Suppressor macrophage (primary cell): ENCODE measurements at regions not wholly inside any gene's neighbourhood (a gene's known extent, or its start where the extent isn't known, plus 50 kb on each side); places are given as distances from the start of the nearest gene placed in this dataset.
"Not testable (repeated sequence)": the region's sequence is repeated elsewhere in the genome, so short reads cannot be mapped to it uniquely, and the experiment has no call there.

Source experiments
- DNase-seq, 4 experiments: peaks; one replicate each; pipeline ENCODE4 v3.0.0-alpha.2; 2020 to 2022

- DNase-seq, result no peak
These were observed 456.5 kb upstream of the ZNF804A start for GRCh38 chr2:184141866-184142265.

GRCh38 chr2:184154438-184154837, 443.9 kb upstream of the ZNF804A start:
- no peak for DNase-seq

- no peak for DNase-seq
These were observed 442.5 kb upstream of the ZNF804A start for GRCh38 chr2:184155791-184156190.

- DNase-seq, result no peak
These were observed 441.2 kb upstream of the ZNF804A start for GRCh38 chr2:184157141-184157540.

GRCh38 chr2:184162426-184162825, 435.9 kb upstream of the ZNF804A start:
- no peak for DNase-seq

- DNase-seq, result not testable (repeated sequence)
These were observed 429.5 kb upstream of the ZNF804A start for GRCh38 chr2:184168823-184169222.

- DNase-seq, result no peak
These were observed 429.0 kb upstream of the ZNF804A start for GRCh38 chr2:184169366-184169765.

- DNase-seq, result no peak
These were observed 423.7 kb upstream of the ZNF804A start for GRCh38 chr2:184174493-184175104.

GRCh38 chr2:184178229-184178628, 420.1 kb upstream of the ZNF804A start:
- no peak for DNase-seq

- no peak for DNase-seq
These were observed 411.9 kb upstream of the ZNF804A start for GRCh38 chr2:184186436-184186835.

GRCh38 chr2:184187421-184187971, 410.8 kb upstream of the ZNF804A start:
- no peak for DNase-seq

- DNase-seq, result no peak
These were observed 407.6 kb upstream of the ZNF804A start for GRCh38 chr2:184190725-184191124.

- DNase-seq, result no peak
These were observed 405.7 kb upstream of the ZNF804A start for GRCh38 chr2:184192649-184193048.

GRCh38 chr2:184197413-184197812, 400.9 kb upstream of the ZNF804A start:
- no peak for DNase-seq

GRCh38 chr2:184198791-184199190, 399.5 kb upstream of the ZNF804A start:
- DNase-seq, result not testable (repeated sequence)

- no peak for DNase-seq
These were observed 399.1 kb upstream of the ZNF804A start for GRCh38 chr2:184199274-184199673.

GRCh38 chr2:184201246-184201645, 397.1 kb upstream of the ZNF804A start:
- DNase-seq, result no peak

- no peak for DNase-seq
These were observed 394.7 kb upstream of the ZNF804A start for GRCh38 chr2:184203661-184204060.

- DNase-seq, result no peak
These were observed 393.2 kb upstream of the ZNF804A start for GRCh38 chr2:184205048-184205596.

GRCh38 chr2:184206045-184206444, 392.3 kb upstream of the ZNF804A start:
- DNase-seq, result no peak

GRCh38 chr2:184210329-184210728, 388.0 kb upstream of the ZNF804A start:
- DNase-seq, result no peak

- DNase-seq, result no peak
These were observed 382.6 kb upstream of the ZNF804A start for GRCh38 chr2:184215745-184216144.

GRCh38 chr2:184256611-184257010, 341.7 kb upstream of the ZNF804A start:
- DNase-seq, result no peak

GRCh38 chr2:184261331-184261730, 337.0 kb upstream of the ZNF804A start:
- no peak for DNase-seq

GRCh38 chr2:184261818-184262217, 336.5 kb upstream of the ZNF804A start:
- no peak for DNase-seq
